DND-41 (cell line): ENCODE measurements at regions not wholly inside any gene's neighbourhood (a gene's known extent, or its start where the extent isn't known, plus 50 kb on each side); places are given as distances from the start of the nearest gene placed in this dataset.

Experiments
- ATAC-seq: fragments of 200-7000 bp; cut with Tn5 transposase; 3 replicates; pipeline ENCODE4 v1.9.1; 2021; ENCODE audit warnings: low read depth; ENCODE audit not compliant: insufficient read depth
- DNase-seq: peaks from one replicate; pipeline ENCODE4 v3.0.0-alpha.2; 2020
- H2AFZ ChIP-seq: 2 replicates; pipeline ENCODE4 v1.6.0; 2012; ENCODE audit warnings: low read depth, low read length
- H3K27ac ChIP-seq: 2 replicates; pipeline ENCODE4 v1.5.1; 2012; ENCODE audit warnings: low read length, inconsistent platforms
- H3K27me3 ChIP-seq: fragments of 200-600 bp; sonication (generic); 2 replicates; pipeline ENCODE4 v1.6.0; 2012; ENCODE audit warnings: low read length, mild to moderate bottlenecking, inconsistent platforms; ENCODE audit not compliant: insufficient read depth, poor library complexity
- H3K36me3 ChIP-seq: 2 replicates; pipeline ENCODE4 v1.5.1; 2012; ENCODE audit warnings: low read length, inconsistent platforms; ENCODE audit not compliant: insufficient read depth
- H3K4me1 ChIP-seq: 2 replicates; pipeline ENCODE4 v1.5.1; 2012; ENCODE audit warnings: mild to moderate bottlenecking, low read length; ENCODE audit not compliant: insufficient read depth
- H3K4me2 ChIP-seq: 2 replicates; pipeline ENCODE4 v1.6.0; 2012; ENCODE audit warnings: mild to moderate bottlenecking, moderate library complexity, low read length, inconsistent platforms; ENCODE audit not compliant: insufficient read depth
- H3K4me3 ChIP-seq, 2 experiments: fragments of 200-600 bp in 1 of 2; shearing (Covaris generic) in 1 of 2; 2 replicates each; pipeline ENCODE4 v1.5.1; 2012 to 2016; ENCODE audit warnings: inconsistent platforms in 2 of 2, low read length in 2 of 2, mild to moderate bottlenecking in 2 of 2, low read depth in 1 of 2, moderate library complexity in 1 of 2
- H3K79me2 ChIP-seq: 2 replicates; pipeline ENCODE4 v1.6.0; 2012; ENCODE audit warnings: low read length, inconsistent platforms; ENCODE audit not compliant: insufficient read depth
- H3K9ac ChIP-seq: 2 replicates; pipeline ENCODE4 v1.6.0; 2012; ENCODE audit warnings: low read depth, mild to moderate bottlenecking, inconsistent platforms, low read length, moderate library complexity
- H3K9me3 ChIP-seq: 2 replicates; pipeline ENCODE4 v1.5.1; 2012; ENCODE audit warnings: low read length, moderate library complexity, mild to moderate bottlenecking, inconsistent platforms; ENCODE audit not compliant: insufficient read depth, severe bottlenecking
- H4K20me1 ChIP-seq: 2 replicates; pipeline ENCODE4 v1.6.0; 2012; ENCODE audit warnings: low read length; ENCODE audit not compliant: insufficient read depth
- CTCF ChIP-seq: IDR thresholded peaks from 2 replicates; pipeline ENCODE4 v1.5.1; 2012; ENCODE audit warnings: borderline replicate concordance, low read length, moderate library complexity, mild to moderate bottlenecking; ENCODE audit not compliant: poor library complexity, severe bottlenecking; ENCODE audit errors: extremely low read depth
- EZH2 ChIP-seq: IDR thresholded peaks from 3 replicates; pipeline ENCODE4 v1.6.1; 2012; ENCODE audit warnings: borderline replicate concordance, low read depth, mild to moderate bottlenecking, moderate library complexity, low read length, inconsistent platforms; ENCODE audit not compliant: severe bottlenecking

GRCh38 chr21:35178098-35178497 is 129.0 kb upstream of the RUNX1 start:
- peaks cover 8% of the 10 kb centered on the region for H3K9me3 ChIP-seq
- peaks cover 14% of the 10 kb centered on the region for H3K4me1 ChIP-seq
- no peak overlapping the region for H3K4me3 ChIP-seq
- TF ChIP-seq CTCF (no peak), EZH2 (no peak)
- H3K9ac ChIP-seq, result no peak overlapping the region
- no peak overlapping the region for H3K27ac ChIP-seq
- H2AFZ ChIP-seq, result no peak overlapping the region
- no peak overlapping the region for H3K4me2 ChIP-seq
- DNase-seq (no peak), ATAC-seq (no peak)
- H3K36me3 ChIP-seq, result no peaks in the 10 kb centered on the region
- no peaks in the 10 kb centered on the region for H4K20me1 ChIP-seq
- H3K79me2 ChIP-seq, result no peaks in the 10 kb centered on the region
- no peaks in the 10 kb centered on the region for H3K27me3 ChIP-seq

GRCh38 chr21:35172231-35172630 is 123.1 kb upstream of the RUNX1 start:
- TF ChIP-seq CTCF (no peak), EZH2 (no peak)
- Histone ChIP-seq H3K9ac (no peak overlapping the region), H3K4me3 (no peak overlapping the region), H3K4me1 (peaks cover 44% of the 10 kb centered on the region), H3K27me3 (no peaks in the 10 kb centered on the region), H3K9me3 (peaks cover 8% of the 10 kb centered on the region), H3K4me2 (no peak overlapping the region), H2AFZ (no peak overlapping the region), H4K20me1 (no peaks in the 10 kb centered on the region), H3K36me3 (no peaks in the 10 kb centered on the region), H3K79me2 (no peaks in the 10 kb centered on the region), H3K27ac (peak overlapping the region; percentile 49)
- peak; percentile 80 for ATAC-seq
- peak; percentile 57 for DNase-seq

GRCh38 chr21:35171385-35171784 is 122.3 kb upstream of the RUNX1 start:
- H3K4me1 ChIP-seq, result peaks cover 44% of the 10 kb centered on the region
- no peak overlapping the region for H3K4me3 ChIP-seq
- H3K4me2 ChIP-seq, result no peak overlapping the region
- no peaks in the 10 kb centered on the region for H3K27me3 ChIP-seq
- no peaks in the 10 kb centered on the region for H3K36me3 ChIP-seq
- peak; percentile 20 for DNase-seq
- peak overlapping the region; percentile 49 for H3K27ac ChIP-seq
- no peak overlapping the region for H3K9ac ChIP-seq
- H3K9me3 ChIP-seq, result peaks cover 8% of the 10 kb centered on the region
- H2AFZ ChIP-seq, result no peak overlapping the region
- TF ChIP-seq CTCF, result no peak
- TF ChIP-seq EZH2, result no peak
- no peaks in the 10 kb centered on the region for H4K20me1 ChIP-seq
- H3K79me2 ChIP-seq, result no peaks in the 10 kb centered on the region
- no peak; the same call in 2 of the 3 replicates for ATAC-seq

- H3K27me3 ChIP-seq, result no peaks in the 10 kb centered on the region
- TF ChIP-seq EZH2 (no peak), CTCF (no peak)
- H3K9me3 ChIP-seq, result peaks cover 5% of the 10 kb centered on the region
- peak overlapping the region; percentile 49 for H3K27ac ChIP-seq
- ATAC-seq, result peak; percentile 15; the same call in 1 of the 3 replicates
- no peak for DNase-seq
- H3K4me2 ChIP-seq, result no peak overlapping the region
- no peak overlapping the region for H3K9ac ChIP-seq
- H3K4me1 ChIP-seq, result peaks cover 44% of the 10 kb centered on the region
- no peak overlapping the region for H3K4me3 ChIP-seq
- no peaks in the 10 kb centered on the region for H3K36me3 ChIP-seq
- no peaks in the 10 kb centered on the region for H4K20me1 ChIP-seq
- H3K79me2 ChIP-seq, result no peaks in the 10 kb centered on the region
- no peak overlapping the region for H2AFZ ChIP-seq
Observed at GRCh38 chr21:35170818-35171217, 121.7 kb upstream of the RUNX1 start.
